GF-D8 (cell line): ENCODE measurements at regions not wholly inside any gene's neighbourhood (a gene's known extent, or its start where the extent isn't known, plus 50 kb on each side); places are given as distances from the start of the nearest gene placed in this dataset.

Experiments
- DNase-seq: peaks from one replicate; lab custom pipeline; 2025; lab: John Stamatoyannopoulos, UW

GRCh38 chr16:77592021-77592420 lies 130.3 kb upstream of the NUDT7 start:
- DNase-seq, result no peak

DNA sequence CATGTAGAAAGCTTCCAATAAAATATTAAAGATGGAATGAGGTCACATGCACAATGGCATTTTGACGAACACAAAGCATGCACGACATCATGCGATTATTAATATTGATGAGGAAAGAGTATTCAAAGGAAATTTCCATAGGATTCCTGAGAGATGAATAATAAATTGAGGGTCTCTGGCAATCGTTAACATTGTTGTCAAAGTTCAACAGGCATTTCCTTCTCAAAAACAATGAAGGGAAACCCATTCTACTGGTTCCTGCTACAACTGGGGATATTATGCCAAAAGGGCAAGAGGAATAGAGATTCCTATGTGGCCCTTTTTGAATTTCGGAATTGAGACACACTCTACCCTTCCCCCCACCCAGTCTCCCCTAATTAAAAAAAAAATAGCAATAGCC lies 128.3 kb upstream of the NUDT7 start:
- no peak for DNase-seq

DNA sequence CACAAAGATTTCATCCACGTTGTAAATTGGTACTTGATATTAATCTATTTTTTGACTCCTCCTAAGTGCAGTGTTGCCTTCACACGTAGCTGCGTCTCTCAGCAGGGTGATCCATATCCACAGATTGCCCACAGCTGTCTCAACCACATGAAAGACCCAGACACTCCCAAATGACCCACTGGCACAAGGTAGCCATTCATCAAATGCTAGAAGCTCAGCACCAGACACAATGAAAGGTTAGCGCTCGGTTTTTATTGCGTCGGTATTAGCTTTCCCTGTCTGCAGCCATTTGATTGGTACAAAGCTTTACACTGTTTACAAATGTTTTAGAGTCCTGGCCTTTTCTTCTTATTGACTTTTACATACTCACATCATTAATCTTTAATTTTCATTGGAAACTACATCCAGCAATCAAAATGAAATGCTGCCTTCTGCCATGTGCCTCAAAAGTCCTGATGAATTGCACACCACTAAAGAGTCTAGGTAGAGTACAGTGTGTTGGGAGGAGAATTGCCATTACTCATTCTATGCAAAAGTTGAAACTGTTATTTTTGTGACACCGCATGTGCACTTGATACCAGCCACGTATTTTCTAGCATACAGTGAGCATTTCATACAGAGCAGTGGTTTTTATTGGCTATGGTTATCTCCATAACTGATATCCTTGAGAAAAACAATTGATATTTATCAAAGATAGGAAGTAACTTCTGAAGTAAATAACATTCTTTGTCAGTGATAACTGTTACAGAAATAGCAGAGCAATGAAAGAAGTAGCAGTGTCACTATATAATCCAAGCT lies 127.3 kb upstream of the NUDT7 start:
- no peak for DNase-seq

- DNase-seq, result no peak
These were observed 126.1 kb upstream of the NUDT7 start for GRCh38 chr16:77596261-77596660.

- no peak for DNase-seq
These were observed 122.4 kb upstream of the NUDT7 start for GRCh38 chr16:77599793-77600415.

DNA sequence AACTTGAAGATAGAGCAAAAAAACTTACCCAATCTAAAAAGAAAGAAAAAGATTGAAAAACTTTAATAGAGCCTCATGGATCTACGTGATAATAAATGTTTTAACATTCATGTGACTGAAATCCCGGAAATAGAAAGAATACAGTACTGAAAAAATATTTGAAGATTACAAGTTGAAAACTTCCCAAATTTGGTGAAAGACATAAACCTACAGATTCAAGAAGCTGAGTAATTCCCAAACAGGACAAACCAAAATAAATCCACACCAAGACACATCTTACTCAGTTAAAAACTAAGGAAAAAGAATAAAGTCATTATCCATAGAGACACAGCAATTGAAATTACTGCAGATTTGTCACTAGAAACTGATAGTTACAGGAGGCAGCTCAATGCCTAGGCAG lies 121.8 kb upstream of the NUDT7 start:
- DNase-seq, result no peak

DNA sequence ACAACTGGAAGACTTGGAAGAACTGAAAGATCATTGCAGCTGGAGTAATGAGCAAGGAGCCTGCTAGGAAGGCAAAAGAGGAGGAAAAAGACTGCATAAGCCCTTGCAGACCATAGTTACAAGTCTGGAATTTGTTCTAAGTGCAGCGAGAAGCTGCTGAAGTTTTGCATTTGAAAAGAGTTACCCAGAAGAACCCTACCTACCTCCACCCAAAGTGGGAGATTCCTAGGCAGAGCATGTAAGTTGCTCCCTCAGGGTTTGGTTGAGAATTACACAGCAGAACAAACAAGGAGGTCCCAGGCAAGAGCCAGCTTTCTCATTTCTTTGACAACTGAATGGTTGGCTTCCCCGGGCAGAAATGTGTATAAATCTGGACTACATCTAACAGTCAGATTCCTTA lies 118.7 kb upstream of the NUDT7 start:
- no peak for DNase-seq

DNA sequence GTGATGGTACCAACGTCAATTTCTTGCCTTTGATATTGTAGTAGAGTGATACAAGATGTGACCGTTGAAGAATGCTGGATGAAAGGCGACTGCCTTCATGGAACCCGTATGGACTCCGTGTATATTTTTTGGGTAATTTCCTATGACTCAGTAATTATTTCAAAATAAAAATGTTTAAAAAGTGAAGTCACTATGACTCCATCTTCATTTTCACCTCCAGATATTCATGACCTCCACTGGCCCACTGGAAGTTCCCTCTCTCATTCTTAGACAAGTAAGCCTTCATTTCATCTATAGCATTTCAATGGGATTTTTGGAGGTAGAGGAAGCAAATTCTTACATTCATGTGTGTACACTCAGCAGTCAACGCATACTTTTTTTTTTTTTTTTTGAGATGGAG lies 111.8 kb upstream of the NUDT7 start:
- DNase-seq, result no peak

DNA sequence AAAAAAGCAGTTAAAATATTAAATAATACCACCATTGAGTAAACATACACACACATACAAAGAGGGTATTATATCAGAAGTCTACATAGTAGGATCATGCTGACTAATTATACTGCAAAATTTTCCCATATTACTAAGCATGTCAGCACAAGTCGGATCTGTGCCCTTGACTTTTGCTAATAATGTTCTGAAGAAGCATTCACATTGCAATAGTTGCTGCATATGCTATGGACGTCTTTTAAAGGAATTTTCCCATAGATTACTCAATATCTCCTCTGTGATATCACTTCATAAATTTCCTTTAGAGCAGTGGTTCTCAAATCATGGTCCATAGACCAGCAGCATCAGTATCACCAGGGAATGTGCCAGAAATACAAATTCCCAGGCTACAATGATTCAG lies 110.9 kb upstream of the NUDT7 start:
- no peak for DNase-seq

DNA sequence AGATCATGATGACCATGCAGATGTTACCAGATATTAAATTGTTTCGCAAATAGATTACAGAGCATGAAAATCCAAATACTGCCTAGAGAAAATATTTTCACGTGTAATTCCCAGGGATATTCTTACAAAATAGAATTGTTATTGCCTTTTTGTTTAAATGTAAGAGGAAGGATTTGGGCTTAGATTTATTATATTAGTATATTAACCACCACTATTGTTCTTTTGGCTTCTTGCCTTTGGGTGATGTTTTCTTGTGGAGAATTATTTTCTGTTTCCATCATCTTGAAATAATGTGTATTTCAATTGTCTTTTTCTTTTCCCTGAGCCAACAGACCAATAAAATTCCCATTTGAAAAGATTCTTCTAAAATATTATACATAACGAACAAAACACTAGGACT lies 109.7 kb upstream of the NUDT7 start:
- no peak for DNase-seq

GRCh38 chr16:77613095-77613494 lies 109.2 kb upstream of the NUDT7 start:
- DNase-seq, result no peak

DNA sequence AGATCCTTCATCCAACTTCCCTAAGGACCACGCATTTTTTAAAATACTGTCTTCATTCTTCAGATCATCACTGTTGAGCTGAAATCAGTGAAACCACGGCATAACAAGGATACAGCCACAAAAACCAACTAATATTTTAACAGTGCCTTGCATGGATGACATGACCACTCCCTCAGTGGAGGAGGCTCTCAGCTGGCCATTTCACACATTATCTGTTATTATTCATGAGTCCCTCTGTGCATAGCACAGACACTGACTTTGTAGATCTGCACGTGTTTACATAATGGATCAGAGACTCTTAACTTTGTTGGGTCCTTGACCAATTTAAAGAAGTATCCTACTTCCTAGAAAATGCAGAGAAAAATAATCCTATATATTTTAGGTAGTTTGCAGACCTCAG lies 104.8 kb upstream of the NUDT7 start:
- no peak for DNase-seq

- no peak for DNase-seq
These were observed 104.3 kb upstream of the NUDT7 start for GRCh38 chr16:77617996-77618395.

DNA sequence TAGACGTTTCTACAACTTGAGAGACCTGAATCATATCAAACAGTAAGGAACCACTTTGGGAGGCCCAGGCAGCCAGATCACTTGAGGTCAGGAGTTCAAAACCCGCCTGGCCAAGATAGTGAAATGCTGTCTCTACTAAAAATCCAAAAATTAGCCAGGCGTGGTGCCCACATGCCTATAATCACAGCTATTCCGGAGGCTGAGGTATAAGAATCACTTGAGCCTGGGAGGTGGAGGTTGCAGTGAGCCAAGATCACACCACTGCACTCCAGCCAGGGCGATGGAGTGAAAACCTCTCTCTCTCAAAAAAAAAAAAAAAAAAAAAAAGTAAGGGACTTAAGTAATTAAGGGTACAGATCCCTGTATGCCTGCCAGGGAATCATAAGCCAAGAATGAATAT lies 103.4 kb upstream of the NUDT7 start:
- no peak for DNase-seq

DNA sequence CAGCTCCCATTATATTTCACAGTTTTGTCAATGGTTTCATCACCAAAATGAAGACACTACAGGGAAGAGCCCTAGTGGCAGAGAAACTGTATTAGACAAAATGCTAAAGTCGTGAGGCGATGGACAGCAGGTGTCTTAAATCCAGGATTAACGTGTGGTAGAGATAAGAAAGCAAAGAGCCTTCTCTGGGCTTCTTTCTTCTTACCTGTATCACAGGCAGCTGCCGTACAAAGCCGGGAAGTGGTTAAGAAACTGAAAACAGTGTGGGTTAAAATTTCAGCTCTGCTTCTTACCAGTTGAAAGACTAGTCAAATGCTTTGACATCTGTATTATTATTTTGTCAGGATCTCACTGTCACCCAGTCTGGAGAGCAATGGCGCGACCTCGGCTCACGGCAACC lies 98.2 kb upstream of the NUDT7 start:
- no peak for DNase-seq

- DNase-seq, result no peak
These were observed 85.7 kb upstream of the NUDT7 start for GRCh38 chr16:77636615-77637014.

- no peak for DNase-seq
These were observed 84.4 kb upstream of the NUDT7 start for GRCh38 chr16:77637940-77638339.

- no peak for DNase-seq
These were observed 79.1 kb upstream of the NUDT7 start for GRCh38 chr16:77643176-77643575.

- no peak for DNase-seq
These were observed 76.5 kb upstream of the NUDT7 start for GRCh38 chr16:77645764-77646163.

GRCh38 chr16:77647726-77648125 lies 74.6 kb upstream of the NUDT7 start:
- DNase-seq, result no peak

DNA sequence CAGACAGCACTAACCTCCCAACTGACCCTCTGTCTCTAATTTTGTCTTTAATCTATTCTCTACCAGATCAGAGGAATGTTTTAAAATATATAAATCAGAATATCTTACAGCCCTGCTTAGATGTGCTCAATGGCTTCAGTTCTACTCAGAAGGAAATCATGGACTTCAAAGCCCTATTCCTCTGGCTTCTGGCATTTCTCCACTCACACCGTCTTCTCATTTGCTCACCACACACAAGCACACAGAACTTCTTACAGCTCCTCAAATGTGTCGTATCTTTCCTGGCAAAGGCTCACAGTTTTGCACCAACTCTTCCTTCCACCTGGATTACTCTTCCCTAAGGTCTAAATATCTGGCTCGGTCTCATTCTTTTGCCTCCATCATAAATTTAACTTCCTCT lies 71.6 kb upstream of the NUDT7 start:
- no peak for DNase-seq

GRCh38 chr16:77652399-77652798 lies 69.9 kb upstream of the NUDT7 start:
- no peak for DNase-seq

- no peak for DNase-seq
These were observed 65.3 kb upstream of the NUDT7 start for GRCh38 chr16:77657016-77657415.

DNA sequence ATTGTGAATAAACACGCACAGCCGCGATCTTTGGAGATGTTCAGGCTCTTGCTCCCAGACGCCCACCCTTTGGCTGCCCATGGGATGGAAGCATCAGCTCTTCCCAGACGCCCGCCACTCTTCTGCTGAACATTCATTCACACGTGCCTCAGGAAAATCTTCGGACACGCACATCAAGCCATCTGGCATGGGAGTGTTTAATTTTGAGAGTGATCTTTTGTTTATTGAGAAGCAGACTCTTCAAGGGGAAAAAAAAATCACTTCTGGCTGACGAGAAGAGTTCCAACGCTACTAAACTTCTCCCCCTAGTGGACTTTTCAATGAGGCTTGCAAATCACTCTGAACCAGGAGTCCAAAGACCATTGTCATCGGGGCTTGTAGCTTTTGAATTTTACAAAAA lies 62.0 kb upstream of the NUDT7 start:
- DNase-seq, result no peak
